Right lobe of liver (tissue), 4 donors: ENCODE measurements at regions not wholly inside any gene's neighbourhood (a gene's known extent, or its start where the extent isn't known, plus 50 kb on each side); places are given as distances from the start of the nearest gene placed in this dataset.

Experiments
- CTCF ChIP-seq, 4 donors: fragments of 200-600 bp in 3 of 4; fragments of 450-650 bp in 1 of 4; IDR thresholded peaks; one replicate each; pipeline versions ENCODE4 v1.5.1 to v1.8.0; 2016 to 2022; ENCODE audit warnings: antibody characterized with exemption in 4 of 4, mild to moderate bottlenecking in 2 of 4
- POLR2A ChIP-seq: fragments of 450-650 bp; IDR thresholded peaks from one replicate; pipeline ENCODE4 v1.6.1; 2017; ENCODE audit warnings: antibody characterized with exemption, mild to moderate bottlenecking
- donor health status: DM: no; HTN: no; CAD: no.
- donor health status: DM: no; HTN: no; CAD: no.
- donor health status: DM: no; HTN: yes; CAD: no.

DNA sequence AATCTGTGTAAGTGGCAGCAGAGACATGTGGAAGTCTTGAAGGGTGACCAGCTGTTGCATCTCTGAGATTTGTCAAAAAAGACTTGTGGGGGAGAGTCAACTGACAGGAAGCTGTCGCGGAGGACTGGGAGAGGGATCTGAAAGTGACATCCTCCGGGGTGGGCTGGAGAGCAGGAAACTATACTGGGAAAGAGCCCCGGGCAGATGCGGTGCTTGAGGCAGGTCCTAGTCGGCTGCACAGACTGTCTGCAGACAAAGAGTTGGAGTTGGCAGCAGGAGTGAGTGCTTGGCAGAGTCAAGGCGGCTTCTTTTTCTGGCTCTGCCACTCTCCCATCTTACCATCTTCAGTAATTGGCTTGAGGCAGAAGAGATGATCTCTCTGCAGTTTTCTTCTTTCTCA lies 294.0 kb upstream of the C1orf87 start:
- TF ChIP-seq CTCF (IDR thresholded peaks at IDR 0.05) (no peak), POLR2A (no peak)
